NB4 (cell line): ENCODE measurements at regions not wholly inside any gene's neighbourhood (a gene's known extent, or its start where the extent isn't known, plus 50 kb on each side); places are given as distances from the start of the nearest gene placed in this dataset.
"Not testable (repeated sequence)": the region's sequence is repeated elsewhere in the genome, so short reads cannot be mapped to it uniquely, and the experiment has no call there.

Experiments used
- DNase-seq: peaks from one replicate; pipeline ENCODE4 v3.0.0; 2010; ENCODE audit warnings: low read depth
- H3K4me3 ChIP-seq: one replicate; pipeline ENCODE4 v1.5.1; 2011; ENCODE audit warnings: mild to moderate bottlenecking, low read depth, low read length, moderate library complexity
- CTCF ChIP-seq: IDR thresholded peaks from one replicate; pipeline ENCODE4 v1.5.1; 2012; ENCODE audit warnings: low read depth, low read length
- MAX ChIP-seq: IDR thresholded peaks from 2 replicates; pipeline ENCODE4 v1.6.1; 2011; ENCODE audit warnings: low read depth, low read length
- MYC ChIP-seq: IDR thresholded peaks from 2 replicates; pipeline ENCODE4 v1.6.1; 2011; ENCODE audit warnings: low read depth, low read length
- POLR2A ChIP-seq: IDR thresholded peaks from 2 replicates; pipeline ENCODE4 v1.6.1; 2011; ENCODE audit warnings: mild to moderate bottlenecking; ENCODE audit not compliant: insufficient read length; ENCODE audit errors: extremely low read depth

- DNase-seq, result no peak
- no peak overlapping the region for H3K4me3 ChIP-seq
- TF ChIP-seq MYC, result no peak
- TF ChIP-seq POLR2A, result no peak
- no peak for TF ChIP-seq CTCF
- TF ChIP-seq MAX, result no peak
Measured at GRCh38 chr7:112692333-112692732, 97.9 kb downstream of the TMEM168 start.

GRCh38 chr7:112697211-112697610, 93.0 kb downstream of the TMEM168 start:
- not testable (repeated sequence) for DNase-seq

GRCh38 chr7:112699725-112700513, 90.3 kb downstream of the TMEM168 start:
- TF ChIP-seq MAX, result no peak
- no peak for TF ChIP-seq CTCF
- no peak for TF ChIP-seq POLR2A
- no peak for TF ChIP-seq MYC
- no peak overlapping the region for H3K4me3 ChIP-seq
- DNase-seq, result no peak

More at GRCh38 chr7:112697211-112697610, 93.0 kb downstream of the TMEM168 start:
- not testable (repeated sequence) for H3K4me3 ChIP-seq

GRCh38 chr7:112701456-112701855, 88.7 kb downstream of the TMEM168 start:
- DNase-seq, result no peak
- H3K4me3 ChIP-seq, result no peak overlapping the region
- no peak for TF ChIP-seq MYC
- no peak for TF ChIP-seq CTCF
- no peak for TF ChIP-seq MAX
- no peak for TF ChIP-seq POLR2A

GRCh38 chr7:112707655-112708054, 82.5 kb downstream of the TMEM168 start:
- no peak for DNase-seq
- no peak overlapping the region for H3K4me3 ChIP-seq
- TF ChIP-seq CTCF (no peak), POLR2A (no peak), MAX (no peak), MYC (no peak)

GRCh38 chr7:112708236-112708635, 82.0 kb downstream of the TMEM168 start:
- no peak for TF ChIP-seq MYC
- no peak for TF ChIP-seq MAX
- TF ChIP-seq POLR2A, result no peak
- TF ChIP-seq CTCF, result no peak
- DNase-seq, result no peak
- H3K4me3 ChIP-seq, result no peak overlapping the region
